Muscle of back (tissue), 3 donors: ENCODE measurements at regions not wholly inside any gene's neighbourhood (a gene's known extent, or its start where the extent isn't known, plus 50 kb on each side); places are given as distances from the start of the nearest gene placed in this dataset.
A peak's percentile ranks its signal among the peaks of the same experiment; 100 is the strongest.
"Not testable (repeated sequence)": the region's sequence is repeated elsewhere in the genome, so short reads cannot be mapped to it uniquely, and the experiment has no call there.

Source experiments
- DNase-seq, 3 donors: peaks; one replicate each; pipeline versions ENCODE4 v3.0.0 to v3.0.0-alpha.2; 2013

DNA sequence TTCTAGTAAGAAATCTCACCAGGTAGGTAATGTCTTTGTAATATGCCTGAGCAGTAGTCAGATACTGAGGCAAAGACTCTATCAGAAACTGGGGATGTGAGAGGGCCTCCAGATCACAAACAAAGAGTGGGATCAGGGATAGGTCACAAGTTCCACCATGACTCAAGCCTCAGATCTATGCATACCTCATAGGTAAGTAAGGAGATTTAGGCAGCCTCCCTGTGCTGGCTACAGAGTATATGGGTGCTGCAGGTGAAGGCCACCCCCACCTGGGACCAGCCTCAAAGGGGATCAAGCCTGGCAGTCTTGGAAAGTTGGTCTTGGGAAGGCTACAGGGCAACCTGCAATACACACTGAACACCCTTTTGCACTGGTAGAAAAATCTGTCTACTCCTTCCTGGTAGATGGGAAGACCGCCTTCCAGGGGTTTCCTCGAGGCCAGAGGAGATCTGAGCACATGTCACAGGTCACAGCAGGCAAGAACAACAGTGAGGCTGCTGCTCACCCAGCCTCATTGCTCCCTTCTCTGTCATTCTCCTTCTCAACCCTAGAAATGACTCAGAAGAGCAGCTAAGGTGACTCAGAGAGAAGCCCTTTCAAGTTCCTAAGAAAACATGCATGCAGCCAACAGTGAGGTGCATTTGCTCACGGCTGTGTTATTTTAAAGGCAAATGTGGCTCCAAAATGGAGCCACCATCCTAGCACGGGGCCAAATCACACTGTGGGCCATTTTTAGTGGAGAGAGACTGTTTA is 143.4 kb upstream of the CDKN3 start:
- DNase-seq = peak in 1 of 3 donors; percentile 60

DNA sequence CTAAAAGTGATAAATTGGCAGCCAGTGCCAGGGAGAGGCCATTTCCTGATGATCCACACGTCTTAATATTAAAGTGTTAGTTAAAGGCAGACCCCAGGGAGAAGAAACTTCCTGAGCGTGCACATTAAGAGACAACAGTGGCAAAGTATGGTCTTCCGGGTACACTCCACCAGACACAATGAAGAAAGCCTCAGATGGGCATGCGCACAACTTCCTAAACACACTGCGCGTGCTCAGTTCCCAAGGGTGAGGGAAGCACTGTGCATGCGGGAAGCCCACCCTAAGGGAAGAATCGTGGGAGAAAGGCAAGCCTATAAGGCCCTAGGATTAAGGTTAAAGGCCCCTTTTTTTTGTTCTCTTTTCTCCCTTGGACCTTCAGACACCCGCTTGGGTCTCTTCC is 140.7 kb upstream of the CDKN3 start:
- no peak for DNase-seq

DNA sequence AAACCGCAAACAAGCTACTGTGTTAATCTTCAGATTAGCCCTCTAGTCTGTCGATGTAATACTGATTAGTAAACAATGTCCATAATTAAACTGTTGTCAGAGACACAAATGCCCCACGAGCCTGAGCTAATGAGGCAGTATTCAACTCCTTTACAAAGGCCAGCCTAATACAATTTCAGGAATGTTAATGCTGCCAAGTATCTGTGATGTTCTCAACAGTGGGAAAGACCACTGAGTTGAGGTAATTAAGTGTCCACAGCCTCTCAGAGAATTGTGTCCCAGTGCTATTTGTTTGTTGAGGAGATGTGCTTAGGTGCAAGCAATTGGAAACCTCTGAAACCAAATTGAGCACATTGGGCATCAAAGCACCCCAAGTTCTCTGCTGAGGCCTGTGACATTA is 139.4 kb upstream of the CDKN3 start:
- no peak for DNase-seq

DNA sequence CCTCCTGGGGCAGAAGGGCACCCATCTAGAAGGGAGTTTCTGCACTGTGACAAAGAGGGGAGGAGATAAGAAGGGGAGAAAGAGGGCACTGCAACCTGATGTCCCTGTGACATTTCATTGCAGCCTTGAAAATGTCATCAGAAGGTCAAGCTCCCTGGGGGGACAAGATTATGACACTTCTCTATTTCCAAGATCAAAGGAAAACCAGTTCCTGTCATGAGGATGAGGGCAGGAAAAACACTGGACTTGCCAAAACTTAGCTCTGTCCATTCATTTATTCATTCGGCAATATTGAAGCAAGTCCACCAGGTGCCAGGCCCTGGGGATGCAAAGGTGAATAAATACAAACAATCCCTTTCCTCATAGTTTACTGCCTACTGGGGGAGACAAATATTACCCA is 138.4 kb upstream of the CDKN3 start:
- no peak for DNase-seq

DNA sequence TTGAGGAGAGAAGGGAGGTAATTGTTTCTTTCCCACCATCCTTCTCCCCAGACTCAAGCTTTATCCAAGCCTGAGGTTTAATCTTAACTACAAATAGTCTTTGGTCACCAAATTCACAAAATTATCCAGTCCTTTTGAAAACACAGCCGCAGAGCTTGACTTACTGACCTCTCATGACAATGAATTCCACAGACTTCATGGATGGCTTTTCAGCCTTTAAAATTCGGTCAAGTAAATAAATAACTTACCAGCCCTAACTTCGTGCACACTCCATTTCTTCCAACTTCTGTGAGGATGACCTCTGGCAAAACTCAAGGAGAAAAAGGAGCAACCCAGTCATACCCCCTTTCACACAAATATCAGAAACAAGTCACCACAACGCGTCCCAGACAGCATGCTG is 137.0 kb upstream of the CDKN3 start:
- DNase-seq = no peak

DNA sequence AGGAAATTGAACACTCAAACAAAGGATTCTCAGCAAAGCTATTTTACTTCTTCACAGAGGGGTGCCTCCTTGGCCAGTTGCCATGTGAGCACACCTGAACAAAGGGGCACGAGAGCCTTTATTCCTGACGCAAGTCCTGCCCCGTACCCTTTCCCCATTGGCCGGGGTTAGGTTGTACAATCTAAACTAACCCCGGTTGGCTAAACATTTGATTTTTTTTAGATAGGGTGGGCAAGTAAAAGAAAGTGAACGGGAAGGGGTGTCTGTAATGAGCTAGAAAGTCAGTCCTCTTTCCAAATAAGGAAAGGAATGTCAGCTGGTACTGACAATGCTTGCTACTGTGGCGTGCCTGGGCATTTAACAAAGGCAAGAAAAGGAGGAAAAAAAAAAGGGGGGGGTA is 135.5 kb upstream of the CDKN3 start:
- DNase-seq = no peak

DNA sequence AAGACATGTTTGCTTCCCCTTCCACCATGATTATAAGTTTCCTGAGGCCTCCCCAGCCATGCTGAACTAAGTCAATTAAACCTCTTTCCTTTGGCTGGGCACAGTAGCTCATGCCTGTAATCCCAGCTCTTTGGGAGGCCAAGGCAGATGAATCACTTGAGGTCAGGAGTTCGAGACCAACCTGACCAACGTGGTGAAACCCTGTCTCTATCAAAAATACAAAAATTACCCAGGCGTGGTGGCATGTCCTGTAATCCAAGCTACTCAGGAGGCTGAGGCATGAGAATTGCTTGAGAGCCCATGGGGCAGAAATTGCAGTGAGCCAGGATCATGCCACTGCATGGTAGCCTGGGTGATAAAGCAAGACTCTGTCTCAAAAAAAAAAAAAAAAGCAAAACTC is 130.2 kb upstream of the CDKN3 start:
- DNase-seq = not testable (repeated sequence)

DNA sequence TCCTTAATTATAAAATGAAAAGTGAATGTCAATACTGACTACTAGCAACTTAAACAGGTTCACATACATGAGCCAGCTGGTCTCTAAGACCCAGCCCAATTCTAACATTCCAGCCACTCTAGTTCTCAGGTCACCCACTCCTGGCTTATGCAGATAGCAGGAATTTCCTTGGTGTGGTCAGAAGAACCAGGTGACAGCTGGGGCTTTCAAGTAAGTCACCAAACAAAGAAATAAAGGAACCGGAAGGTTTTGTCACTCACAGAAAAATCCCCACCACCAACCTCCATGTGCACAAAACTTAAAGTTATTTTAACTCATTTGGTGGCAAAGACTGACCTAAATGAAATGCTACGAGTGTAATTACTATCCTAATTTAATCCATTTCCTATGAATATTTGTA is 129.6 kb upstream of the CDKN3 start:
- DNase-seq = no peak

DNA sequence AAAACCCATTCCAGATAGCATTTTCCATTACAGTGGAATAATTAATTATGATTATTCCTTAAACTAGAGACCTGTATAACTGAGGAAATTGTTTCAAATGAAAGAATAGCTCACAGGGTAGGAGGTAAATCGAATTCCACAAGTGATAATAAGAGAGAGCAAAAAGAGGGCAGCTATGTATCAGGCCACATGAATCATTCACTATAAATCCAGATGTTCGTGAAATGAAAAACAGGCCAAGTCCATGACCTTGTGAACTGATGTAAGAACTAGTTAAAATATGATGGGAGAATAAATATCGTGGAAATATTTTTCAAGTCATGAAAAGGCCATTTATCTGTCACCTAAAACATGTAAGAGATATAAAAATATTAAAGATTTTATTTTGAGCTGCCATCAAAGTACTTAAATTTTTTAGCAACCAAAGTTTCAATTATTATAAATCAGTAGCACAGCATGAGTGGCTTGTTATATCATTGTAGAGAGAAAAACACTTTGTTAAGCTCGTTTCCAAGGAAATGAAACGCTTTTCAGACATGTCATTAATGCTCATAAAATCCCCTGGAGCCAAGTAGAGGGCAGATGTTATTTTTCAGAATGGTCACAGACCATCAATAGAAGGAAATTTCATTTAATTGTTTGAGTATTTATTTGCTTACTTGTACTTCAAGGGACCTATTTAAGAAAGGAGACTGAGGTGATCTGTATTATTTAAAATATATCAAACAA is 120.6 kb upstream of the CDKN3 start:
- DNase-seq = peak in 1 of 3 donors; percentile 32

DNA sequence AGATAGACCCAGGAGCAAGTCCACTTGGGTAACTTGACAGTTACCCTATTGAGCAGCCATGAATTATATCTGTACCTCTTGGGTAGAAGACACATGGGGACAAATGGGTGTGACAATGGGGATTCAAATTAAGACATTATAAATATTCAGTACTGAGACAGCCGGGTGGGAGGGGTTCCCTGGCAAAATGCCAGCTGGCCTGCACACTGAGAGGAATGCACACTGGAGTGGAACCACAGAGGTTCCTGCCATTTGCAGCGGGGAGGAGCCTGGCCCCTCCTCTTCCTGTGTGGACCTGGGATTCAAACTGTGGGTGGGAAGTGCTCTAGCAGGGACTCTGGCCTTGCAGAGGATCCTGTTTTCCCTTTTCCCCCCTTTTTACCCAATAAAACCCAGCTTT is 118.7 kb upstream of the CDKN3 start:
- DNase-seq = no peak

DNA sequence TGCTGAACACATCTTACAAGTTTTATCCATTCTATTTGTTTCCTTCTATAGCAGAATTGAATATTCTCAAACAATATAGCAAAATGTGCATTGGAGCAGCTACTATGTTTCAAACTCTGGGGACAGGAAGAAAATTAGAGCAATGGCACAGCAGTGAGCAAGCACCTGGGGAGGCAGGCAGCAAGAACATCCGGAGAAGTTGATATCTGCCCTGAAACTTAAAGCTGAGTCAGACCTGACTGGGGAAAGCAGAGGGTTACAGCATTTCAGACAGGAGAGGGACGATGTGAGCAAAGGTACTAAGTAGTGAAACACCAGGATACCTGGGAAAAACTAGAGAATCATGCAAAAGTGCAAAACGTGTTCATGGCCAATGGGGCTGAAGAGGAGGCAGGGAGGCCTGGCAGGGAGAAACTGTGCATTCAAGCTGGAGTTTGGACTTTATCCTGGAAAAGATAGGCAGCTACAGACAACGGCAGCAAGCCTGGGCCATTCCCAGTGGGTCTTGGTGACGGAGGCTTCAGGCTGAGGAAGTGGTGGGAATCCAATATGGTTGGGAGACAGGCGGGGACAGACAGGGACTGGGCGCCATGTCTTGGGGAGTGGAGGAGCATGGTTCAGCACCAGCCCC is 118.0 kb upstream of the CDKN3 start:
- DNase-seq = no peak

DNA sequence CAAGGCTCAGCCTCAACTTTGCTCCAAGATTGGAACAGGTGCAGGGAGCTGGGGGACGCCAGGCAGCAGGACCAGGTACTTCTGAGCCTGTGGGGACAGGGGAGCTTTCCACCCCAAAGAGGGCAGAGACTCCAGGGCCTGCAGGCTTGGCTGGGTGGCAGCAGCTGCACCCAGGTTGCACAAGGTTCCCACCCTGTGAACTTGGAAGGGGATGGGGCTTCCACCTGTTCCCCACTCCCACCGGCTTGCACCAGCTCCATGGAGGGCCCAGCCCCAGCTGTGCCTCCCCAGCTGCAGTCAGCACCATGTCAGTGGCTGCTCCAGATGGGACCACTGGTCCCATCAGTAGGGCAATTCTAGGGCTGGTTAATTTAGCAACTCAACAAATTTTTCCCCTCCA is 114.0 kb upstream of the CDKN3 start:
- DNase-seq = no peak

DNA sequence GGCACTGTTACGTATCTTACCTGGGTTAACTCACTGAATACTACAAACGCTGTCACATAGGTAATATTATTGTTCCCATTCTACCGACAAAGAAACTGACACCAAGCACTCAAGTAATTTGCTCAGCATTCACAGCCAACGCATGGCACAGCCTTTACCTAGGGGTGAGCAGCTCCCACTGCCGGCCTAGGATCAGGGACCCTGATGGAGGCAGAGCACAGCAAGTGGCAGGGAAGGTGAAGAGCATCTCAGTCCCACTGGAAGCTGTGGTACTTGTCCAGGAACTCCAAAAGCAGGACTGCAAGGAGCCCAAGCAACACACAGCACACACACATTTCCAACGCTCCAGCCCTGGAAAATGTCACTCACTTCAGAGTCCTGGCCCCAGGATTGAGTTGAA is 111.8 kb upstream of the CDKN3 start:
- no peak for DNase-seq

DNA sequence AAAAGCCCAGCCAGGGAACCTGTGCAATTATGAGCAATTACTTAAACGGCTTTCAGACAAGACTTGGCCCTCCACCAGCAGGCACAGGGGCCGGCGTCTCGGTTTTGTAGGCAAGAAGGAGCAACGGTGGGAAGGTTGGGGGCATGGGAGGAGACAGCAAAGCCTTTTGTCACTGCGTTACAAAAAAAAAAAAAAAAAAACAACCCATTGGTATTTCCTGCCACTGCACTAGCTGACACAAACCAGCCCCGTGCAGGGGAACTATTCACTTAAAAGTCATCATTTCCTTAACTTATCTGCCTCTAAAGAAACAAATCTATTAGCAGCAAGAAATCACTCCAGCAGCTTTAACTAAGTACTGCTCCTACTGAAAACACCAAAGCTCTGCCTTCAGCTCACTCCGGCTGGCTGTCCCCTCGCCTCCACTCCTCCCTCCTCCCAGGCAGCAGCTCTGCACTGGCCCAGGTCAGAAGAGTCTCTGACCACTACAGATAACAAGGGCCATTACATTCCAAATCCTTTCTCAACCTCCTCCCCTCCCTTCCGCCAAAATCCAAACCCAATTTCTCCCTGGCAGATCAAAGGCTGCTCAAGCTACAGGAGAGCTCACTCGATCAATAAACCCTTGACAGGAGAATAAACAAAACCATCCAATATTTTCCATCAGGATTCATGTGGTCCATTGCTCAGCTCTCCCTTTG is 105.2 kb upstream of the CDKN3 start:
- no peak for DNase-seq

DNA sequence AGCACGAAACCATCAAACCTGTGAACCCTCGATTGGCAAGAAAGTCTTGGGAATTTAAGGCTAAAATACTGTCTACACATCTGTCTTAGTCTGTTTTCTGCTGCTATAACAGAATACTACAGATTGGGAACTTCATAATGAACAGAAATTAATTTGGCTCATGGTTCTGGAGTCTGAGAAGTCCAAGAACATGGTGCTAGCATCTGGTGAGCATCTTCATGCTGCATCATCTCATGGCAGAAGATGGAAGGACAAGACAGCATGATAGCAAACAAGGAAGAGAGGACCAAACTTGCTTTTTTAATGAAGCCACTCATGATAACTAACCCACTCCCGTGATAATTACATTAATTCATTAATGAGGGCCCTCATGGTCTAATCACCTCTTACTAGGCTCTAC is 102.0 kb upstream of the CDKN3 start:
- DNase-seq = no peak

DNA sequence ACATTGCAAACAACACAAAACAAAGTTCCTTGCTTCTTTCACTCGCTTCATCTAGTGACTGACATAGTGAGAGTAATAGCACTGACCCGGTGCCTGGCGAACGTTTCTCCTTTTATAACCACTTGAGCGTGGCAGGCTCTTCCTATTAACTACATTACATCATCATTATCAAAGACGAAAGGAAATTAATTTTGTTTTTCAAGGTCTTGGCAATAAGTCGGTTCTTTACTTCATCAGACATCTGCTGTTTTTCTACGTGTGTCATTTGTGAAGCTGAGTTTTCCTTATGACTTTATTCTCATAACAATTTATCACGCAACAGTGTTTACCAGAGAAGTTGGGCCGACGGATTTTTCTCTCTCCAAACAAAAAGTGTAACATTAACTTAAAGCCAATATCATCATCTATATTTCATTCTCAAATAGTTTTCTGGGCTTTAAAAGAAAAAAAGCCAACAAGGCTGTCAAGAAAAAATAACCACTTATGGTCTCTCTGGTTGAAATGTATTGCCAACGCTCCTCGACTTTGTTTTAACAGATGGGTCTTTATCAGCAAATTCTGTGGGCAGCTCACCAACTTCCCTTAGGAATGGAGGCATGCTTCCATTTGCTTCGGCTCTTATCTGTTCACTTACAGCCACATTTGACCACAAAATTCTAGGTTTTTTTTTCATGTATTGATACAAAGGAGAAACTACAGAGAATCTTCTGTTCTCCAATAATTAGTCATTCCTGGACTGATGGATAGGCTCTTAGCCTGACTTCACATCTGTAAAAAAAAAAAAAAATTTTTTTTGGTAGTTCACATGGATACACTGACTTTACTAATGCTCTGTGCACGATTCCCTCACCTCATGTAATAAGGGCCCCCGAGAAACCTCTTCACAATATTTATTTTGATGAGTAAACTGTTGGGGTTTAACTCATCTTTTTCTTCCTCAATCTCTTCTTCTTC is 97.1 kb upstream of the CDKN3 start:
- peak in 2 of 3 donors; percentile 12 to 19 for DNase-seq

DNA sequence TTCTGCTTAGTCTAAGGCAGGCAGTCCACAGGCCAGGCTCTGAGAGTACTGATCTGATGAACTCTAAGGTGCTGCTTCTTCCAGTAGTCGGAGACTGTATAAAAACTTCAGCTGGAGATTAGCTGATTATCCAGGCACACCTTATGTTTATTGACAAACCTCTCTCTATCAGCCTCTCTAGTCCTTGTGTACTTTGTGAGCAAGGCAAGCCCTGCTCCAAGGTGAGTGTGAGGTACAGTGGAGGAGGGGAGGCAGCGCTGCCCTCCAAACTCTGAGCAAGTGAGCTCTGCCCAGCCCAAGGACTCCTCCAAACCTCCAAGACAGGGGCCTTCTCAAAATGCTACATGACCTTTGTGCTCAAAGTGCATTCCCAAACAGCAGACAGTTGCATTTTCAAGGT is 95.9 kb upstream of the CDKN3 start:
- no peak for DNase-seq

DNA sequence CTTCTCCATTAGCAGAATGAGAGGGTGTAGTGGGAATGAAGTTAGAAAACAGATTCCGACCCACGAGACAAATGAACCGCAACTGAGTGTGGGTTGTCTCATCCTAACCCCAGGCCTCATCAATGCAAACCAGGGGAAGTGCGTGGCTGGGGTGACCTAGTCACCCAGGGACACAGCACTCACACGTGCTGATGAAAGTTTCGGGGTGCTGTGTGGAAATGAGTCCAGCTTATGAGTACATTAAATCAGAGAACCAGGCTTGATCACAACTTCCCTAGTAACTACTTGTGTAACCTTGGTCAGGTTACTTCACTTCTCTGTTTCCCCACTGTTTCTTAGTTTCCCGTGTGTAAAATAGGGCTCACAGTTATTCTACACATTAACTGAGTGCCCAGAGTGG is 95.4 kb upstream of the CDKN3 start:
- DNase-seq = no peak

DNA sequence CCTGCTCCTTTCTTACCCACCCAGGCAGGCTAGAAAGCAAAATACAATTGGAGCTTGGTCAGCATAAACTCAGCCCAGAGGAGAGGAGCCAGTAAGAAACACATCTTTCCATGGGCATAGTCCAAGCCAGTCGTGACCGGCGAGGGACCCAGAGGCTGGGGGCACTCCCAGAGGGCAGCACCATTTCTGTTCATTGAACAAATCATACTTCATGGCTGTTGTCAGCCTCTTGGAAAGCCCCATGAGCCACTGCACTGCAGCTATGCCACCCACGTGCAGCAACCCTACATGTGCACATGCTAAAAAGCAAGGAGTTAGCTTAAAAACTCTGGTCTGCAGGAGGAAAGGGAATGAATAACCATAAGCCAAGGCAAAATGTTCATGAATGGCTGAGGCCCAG is 90.0 kb upstream of the CDKN3 start:
- DNase-seq = no peak

DNA sequence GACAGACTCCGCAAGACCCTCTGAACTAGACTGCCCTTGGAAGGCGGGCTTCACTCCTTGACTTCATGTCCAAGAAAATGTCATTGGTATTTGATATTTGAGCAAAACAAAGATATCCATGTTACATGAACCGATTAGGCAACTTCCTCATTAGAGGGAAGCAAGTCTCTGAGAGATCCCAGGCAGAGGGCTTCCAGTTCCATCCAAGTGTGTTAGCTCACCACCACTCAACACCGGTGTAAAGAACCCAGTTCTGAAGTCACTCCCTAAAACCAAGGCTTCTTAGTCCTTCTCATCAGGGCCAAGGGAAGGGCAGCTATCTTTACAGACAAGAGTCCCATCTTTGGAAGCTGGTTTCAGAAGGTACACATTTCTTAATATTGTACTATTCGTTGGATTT is 87.2 kb upstream of the CDKN3 start:
- no peak for DNase-seq

DNA sequence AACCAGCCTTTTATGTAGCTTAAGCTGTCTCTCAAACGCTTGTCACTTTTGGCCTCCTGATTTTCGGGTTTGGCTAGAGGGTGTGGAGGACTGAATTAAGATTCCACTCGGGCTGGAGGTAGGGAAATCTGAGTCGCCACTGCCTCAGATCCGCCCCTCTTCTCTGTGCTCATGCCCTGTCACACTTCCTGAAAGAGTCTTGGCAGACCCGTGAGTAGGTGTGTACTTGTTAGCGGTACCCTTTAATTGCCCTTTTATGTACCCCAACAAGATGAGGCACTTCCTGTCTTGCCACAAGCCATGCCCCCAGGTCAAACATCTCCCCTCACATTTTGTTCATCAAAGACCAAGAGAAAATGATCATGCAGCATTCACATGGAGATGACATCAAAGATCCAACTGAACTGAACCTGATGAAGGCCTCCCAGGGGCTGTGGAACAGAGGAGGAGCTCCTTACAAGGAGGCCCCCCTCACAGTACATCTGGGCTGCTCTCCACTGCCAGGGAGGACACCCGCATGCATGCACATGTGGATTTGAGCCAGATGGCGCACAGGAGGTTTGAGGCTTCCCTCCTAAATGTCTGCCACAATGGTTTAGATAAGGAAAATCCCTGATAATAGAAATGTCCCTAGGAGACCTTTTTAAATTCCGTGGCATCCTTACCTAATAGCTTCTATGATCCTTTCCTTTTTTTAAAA is 86.5 kb upstream of the CDKN3 start:
- no peak for DNase-seq
